ENCODE measurements at regions not wholly inside any gene's neighbourhood (a gene's known extent, or its start where the extent isn't known, plus 50 kb on each side); places are given as distances from the start of the nearest gene placed in this dataset.
"Not testable (repeated sequence)": the region's sequence is repeated elsewhere in the genome, so short reads cannot be mapped to it uniquely, and the experiment has no call there.

DNA sequence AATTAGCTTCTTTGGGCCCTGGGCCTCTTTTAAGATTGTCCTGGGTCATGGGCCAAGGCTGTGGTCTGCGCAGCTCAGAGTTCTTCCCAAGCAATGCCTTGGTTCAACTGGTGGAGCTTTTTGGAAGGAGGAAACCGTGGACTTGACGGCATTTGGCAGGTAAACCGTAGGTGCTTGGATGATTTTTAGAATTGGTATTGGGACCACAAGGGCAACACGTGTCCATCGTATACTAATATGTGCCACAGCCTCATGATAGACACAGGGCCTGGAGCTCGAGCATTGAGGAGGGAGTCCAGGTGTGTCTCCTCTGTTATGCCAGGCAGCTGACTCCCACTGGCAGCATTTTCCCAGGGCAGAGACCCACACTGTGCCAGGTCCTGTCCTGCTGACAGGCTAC lies 120.9 kb upstream of the PITX1 start:
- 83% methylated on average over 7 of the region's 7 CpGs for WGBS (ENCODE audit: insufficient coverage)
- Mint-ChIP-seq H3K27me3 (ENCODE audit: low read depth in 2 of 2) (peaks cover 8 to 10% of the 10 kb centered on the region in 2 donors), H3K9me3 (peaks cover 2 to 4% of the 10 kb centered on the region in 2 donors), H3K36me3 (peaks cover 7% of the 10 kb centered on the region), H3K4me3 (no peak overlapping the region), H3K27ac (no peak overlapping the region), H3K4me1 (no peaks in the 10 kb centered on the region)
- H3K4me3 ChIP-seq (ENCODE audit: low read length) = no peak overlapping the region
- DNase-seq (no peak), ATAC-seq (no peak)
- H3K27ac ChIP-seq (ENCODE audit: low read length) = no peak overlapping the region
- H3K4me1 ChIP-seq (ENCODE audit: control insufficient read depth, insufficient read depth, low read length) = no peaks in the 10 kb centered on the region
- H3K27me3 ChIP-seq (ENCODE audit: control insufficient read depth, insufficient read depth, low read length) = no peaks in the 10 kb centered on the region
- TF ChIP-seq, protein P1, sequence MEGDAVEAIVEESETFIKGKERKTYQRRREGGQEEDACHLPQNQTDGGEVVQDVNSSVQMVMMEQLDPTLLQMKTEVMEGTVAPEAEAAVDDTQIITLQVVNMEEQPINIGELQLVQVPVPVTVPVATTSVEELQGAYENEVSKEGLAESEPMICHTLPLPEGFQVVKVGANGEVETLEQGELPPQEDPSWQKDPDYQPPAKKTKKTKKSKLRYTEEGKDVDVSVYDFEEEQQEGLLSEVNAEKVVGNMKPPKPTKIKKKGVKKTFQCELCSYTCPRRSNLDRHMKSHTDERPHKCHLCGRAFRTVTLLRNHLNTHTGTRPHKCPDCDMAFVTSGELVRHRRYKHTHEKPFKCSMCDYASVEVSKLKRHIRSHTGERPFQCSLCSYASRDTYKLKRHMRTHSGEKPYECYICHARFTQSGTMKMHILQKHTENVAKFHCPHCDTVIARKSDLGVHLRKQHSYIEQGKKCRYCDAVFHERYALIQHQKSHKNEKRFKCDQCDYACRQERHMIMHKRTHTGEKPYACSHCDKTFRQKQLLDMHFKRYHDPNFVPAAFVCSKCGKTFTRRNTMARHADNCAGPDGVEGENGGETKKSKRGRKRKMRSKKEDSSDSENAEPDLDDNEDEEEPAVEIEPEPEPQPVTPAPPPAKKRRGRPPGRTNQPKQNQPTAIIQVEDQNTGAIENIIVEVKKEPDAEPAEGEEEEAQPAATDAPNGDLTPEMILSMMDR (IDR thresholded peaks at IDR 0.05) = no peak
- H3K9me3 ChIP-seq (ENCODE audit: control insufficient read depth, insufficient read depth, low read length) = no peaks in the 10 kb centered on the region
- intact Hi-C loops (cut with micrococcal nuclease) = no loop called here
- H3K36me3 ChIP-seq (ENCODE audit: control insufficient read depth, insufficient read depth, low read length) = no peaks in the 10 kb centered on the region

GRCh38 chr5:135154197-135154596 lies 120.2 kb upstream of the PITX1 start:
- Mint-ChIP-seq H3K9me3 (peaks cover 2 to 4% of the 10 kb centered on the region in 2 donors), H3K4me1 (no peaks in the 10 kb centered on the region), H3K27me3 (ENCODE audit: low read depth in 2 of 2) (peaks cover 8 to 10% of the 10 kb centered on the region in 2 donors), H3K36me3 (peaks cover 6% of the 10 kb centered on the region), H3K27ac (no peak overlapping the region), H3K4me3 (no peak overlapping the region)
- no peak for ATAC-seq
- intact Hi-C loops (cut with micrococcal nuclease) = no loop called here
- no peak overlapping the region for H3K27ac ChIP-seq (ENCODE audit: low read length)
- WGBS (ENCODE audit: insufficient coverage) = 89% methylated on average over 8 of the region's 8 CpGs
- no peaks in the 10 kb centered on the region for H3K36me3 ChIP-seq (ENCODE audit: control insufficient read depth, insufficient read depth, low read length)
- TF ChIP-seq, protein P1 (IDR thresholded peaks at IDR 0.05) = no peak
- no peak overlapping the region for H3K4me3 ChIP-seq (ENCODE audit: low read length)
- H3K9me3 ChIP-seq (ENCODE audit: control insufficient read depth, insufficient read depth, low read length) = no peaks in the 10 kb centered on the region
- no peak for DNase-seq
- H3K27me3 ChIP-seq (ENCODE audit: control insufficient read depth, insufficient read depth, low read length) = no peaks in the 10 kb centered on the region
- no peaks in the 10 kb centered on the region for H3K4me1 ChIP-seq (ENCODE audit: control insufficient read depth, insufficient read depth, low read length)

- TF ChIP-seq, protein P1 (IDR thresholded peaks at IDR 0.05) = no peak
- DNase-seq = no peak
- Histone ChIP-seq H3K9me3 (ENCODE audit: control insufficient read depth, insufficient read depth, low read length) (no peaks in the 10 kb centered on the region), H3K4me1 (ENCODE audit: control insufficient read depth, insufficient read depth, low read length) (no peaks in the 10 kb centered on the region), H3K27ac (ENCODE audit: low read length) (no peak overlapping the region), H3K36me3 (ENCODE audit: control insufficient read depth, insufficient read depth, low read length) (no peaks in the 10 kb centered on the region), H3K4me3 (ENCODE audit: low read length) (no peak overlapping the region), H3K27me3 (ENCODE audit: control insufficient read depth, insufficient read depth, low read length) (no peaks in the 10 kb centered on the region)
- intact Hi-C loops (cut with micrococcal nuclease) = no loop called here
- Mint-ChIP-seq H3K9me3 (peaks cover 0 to 2% of the 10 kb centered on the region in 2 donors), H3K36me3 (peaks cover under 1% of the 10 kb centered on the region), H3K4me1 (no peaks in the 10 kb centered on the region), H3K4me3 (no peak overlapping the region), H3K27me3 (ENCODE audit: low read depth in 2 of 2) (peaks cover 8 to 10% of the 10 kb centered on the region in 2 donors), H3K27ac (no peak overlapping the region)
- 68% methylated on average over 3 of the region's 3 CpGs for WGBS (ENCODE audit: insufficient coverage)
- ATAC-seq = no peak
These were observed 119.6 kb upstream of the PITX1 start for GRCh38 chr5:135153661-135154060.

DNA sequence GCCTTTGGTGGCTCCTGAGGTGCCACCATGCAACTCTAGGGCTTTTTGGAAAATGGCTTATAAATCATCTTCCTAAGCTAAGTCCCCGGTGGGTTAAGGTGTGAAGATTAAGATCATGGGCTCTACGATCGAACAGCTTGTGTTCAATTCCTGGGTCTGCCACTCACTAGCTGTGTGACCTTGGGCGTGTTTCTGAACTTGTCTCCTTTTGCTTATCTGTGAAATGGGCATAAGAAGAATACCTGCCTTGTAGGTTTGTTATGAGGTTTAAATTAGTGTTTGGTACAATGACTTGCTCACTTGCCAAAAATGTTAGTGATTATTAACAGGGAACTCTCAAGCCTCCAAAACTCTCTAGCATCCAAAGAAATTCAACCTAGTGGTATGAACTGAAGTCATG lies 119.2 kb upstream of the PITX1 start:
- intact Hi-C loops (cut with micrococcal nuclease) = no loop called here
- Histone ChIP-seq H3K4me1 (ENCODE audit: control insufficient read depth, insufficient read depth, low read length) (no peaks in the 10 kb centered on the region), H3K9me3 (ENCODE audit: control insufficient read depth, insufficient read depth, low read length) (no peaks in the 10 kb centered on the region), H3K4me3 (ENCODE audit: low read length) (no peak overlapping the region), H3K27ac (ENCODE audit: low read length) (no peak overlapping the region), H3K27me3 (ENCODE audit: control insufficient read depth, insufficient read depth, low read length) (no peaks in the 10 kb centered on the region), H3K36me3 (ENCODE audit: control insufficient read depth, insufficient read depth, low read length) (no peaks in the 10 kb centered on the region)
- ATAC-seq (no peak), DNase-seq (no peak)
- H3K36me3 Mint-ChIP-seq = no peaks in the 10 kb centered on the region
- no peaks in the 10 kb centered on the region for H3K4me1 Mint-ChIP-seq
- no peak overlapping the region for H3K27ac Mint-ChIP-seq
- H3K27me3 Mint-ChIP-seq (ENCODE audit: low read depth in 2 of 2) = peaks cover 8 to 10% of the 10 kb centered on the region in 2 donors
- H3K4me3 Mint-ChIP-seq = no peak overlapping the region
- H3K9me3 Mint-ChIP-seq = peaks cover 0 to 2% of the 10 kb centered on the region in 2 donors
- TF ChIP-seq, protein P1 (IDR thresholded peaks at IDR 0.05) = no peak
- 94% methylated on average over 4 of the region's 4 CpGs for WGBS (ENCODE audit: insufficient coverage)

DNA sequence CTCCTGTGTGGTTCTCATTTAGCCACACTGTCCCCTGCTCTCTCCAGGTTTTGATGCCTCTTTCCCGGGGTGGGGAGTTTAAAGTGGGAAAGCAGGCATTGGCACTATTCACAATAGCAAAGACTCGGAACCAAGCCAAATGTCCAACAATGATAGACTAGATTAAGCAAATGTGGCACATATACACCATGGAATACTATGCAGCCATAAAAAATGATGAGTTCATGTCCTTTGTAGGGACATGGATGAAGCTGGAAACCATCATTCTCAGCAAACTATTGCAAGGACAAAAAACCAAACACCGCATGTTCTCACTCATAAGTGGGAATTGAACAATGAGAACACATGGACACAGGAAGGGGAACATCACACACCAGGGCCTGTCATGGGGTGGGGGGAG lies 117.6 kb upstream of the PITX1 start:
- intact Hi-C loops (cut with micrococcal nuclease); H3K4me3 Mint-ChIP-seq; H3K4me3 ChIP-seq (ENCODE audit: low read length); H3K27ac ChIP-seq (ENCODE audit: low read length); H3K27me3 Mint-ChIP-seq (ENCODE audit: low read depth in 2 of 2); DNase-seq; H3K4me1 Mint-ChIP-seq; H3K36me3 Mint-ChIP-seq; H3K4me1 ChIP-seq (ENCODE audit: control insufficient read depth, insufficient read depth, low read length); H3K9me3 Mint-ChIP-seq; H3K36me3 ChIP-seq (ENCODE audit: control insufficient read depth, insufficient read depth, low read length); ATAC-seq; H3K9me3 ChIP-seq (ENCODE audit: control insufficient read depth, insufficient read depth, low read length); H3K27ac Mint-ChIP-seq; H3K27me3 ChIP-seq (ENCODE audit: control insufficient read depth, insufficient read depth, low read length): not testable (repeated sequence)
- WGBS (ENCODE audit: insufficient coverage) = 100% methylated on average over 1 of the region's 3 CpGs
